Fibroblast of skin of back (primary cell): ENCODE measurements at regions not wholly inside any gene's neighbourhood (a gene's known extent, or its start where the extent isn't known, plus 50 kb on each side); places are given as distances from the start of the nearest gene placed in this dataset.
A peak's percentile ranks its signal among the peaks of the same experiment; 100 is the strongest.
"Not testable (repeated sequence)": the region's sequence is repeated elsewhere in the genome, so short reads cannot be mapped to it uniquely, and the experiment has no call there.

Experiments
- DNase-seq: peaks from one replicate; pipeline ENCODE4 v3.0.0-alpha.2; 2013

DNA sequence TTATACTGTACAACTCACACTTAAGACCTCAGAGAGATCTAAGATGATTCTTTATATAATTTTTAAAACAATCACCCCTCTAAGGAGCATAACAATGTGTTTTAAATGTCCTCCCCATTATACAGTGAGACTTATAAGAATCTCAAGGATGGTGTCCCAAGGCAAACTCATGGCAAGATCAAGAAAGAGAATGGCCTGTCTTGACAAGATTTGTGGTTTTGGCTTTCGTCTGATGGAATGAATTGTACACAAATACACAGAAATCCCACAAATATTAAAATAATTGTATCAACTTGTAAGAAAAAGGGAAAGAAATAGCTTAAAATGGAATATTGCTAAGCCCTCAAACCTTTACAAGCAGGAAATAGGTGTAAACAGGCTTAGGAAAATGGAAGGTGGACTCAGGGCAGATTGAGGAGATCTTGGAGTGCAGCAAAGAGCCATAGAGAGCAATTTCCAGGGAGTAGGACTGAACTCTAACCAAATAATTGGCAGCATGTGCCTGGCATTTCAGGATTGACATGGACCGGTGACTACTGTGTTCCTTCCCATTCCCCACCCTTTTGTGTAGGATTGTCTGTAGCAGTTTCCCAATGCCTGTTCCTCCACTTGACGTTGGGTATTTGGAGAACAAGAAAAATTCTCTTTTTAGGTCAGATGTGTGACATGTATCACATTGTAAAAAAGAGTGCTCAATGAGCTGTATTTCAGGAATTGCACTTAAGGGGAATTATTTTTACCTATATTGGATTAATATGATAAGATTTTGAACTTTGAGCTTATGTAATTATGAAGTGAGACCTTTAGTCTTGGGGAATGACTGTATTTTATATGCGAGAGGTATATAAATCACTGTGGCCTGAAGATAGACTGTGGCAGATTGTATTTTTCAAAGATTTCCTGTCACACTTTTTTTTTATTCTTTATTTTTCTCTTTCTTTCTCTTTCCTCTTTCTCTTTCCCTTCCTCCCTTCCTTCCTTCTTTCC lies 317.8 kb upstream of the SLITRK3 start:
- no peak for DNase-seq

GRCh38 chr3:165507576-165507975 lies 311.4 kb upstream of the SLITRK3 start:
- DNase-seq = no peak

DNA sequence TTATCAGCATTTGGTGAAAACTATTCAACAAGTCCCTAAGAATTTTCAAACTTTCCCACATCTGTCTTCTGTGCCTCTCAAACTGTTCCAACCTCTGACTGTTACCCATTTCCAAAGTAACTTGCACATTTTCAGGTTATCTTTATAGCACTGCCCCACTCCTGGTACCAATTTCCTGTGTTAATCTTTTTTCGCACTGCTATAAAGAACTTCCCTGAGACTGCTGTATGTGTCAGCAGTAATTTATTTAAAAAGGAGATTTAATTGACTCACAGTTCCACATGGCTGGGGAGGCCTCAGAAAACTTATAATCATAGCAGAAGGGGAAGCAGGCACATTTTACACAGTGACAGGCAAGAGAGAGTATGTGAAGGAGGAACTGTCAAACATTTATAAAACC lies 310.9 kb upstream of the SLITRK3 start:
- no peak for DNase-seq

DNA sequence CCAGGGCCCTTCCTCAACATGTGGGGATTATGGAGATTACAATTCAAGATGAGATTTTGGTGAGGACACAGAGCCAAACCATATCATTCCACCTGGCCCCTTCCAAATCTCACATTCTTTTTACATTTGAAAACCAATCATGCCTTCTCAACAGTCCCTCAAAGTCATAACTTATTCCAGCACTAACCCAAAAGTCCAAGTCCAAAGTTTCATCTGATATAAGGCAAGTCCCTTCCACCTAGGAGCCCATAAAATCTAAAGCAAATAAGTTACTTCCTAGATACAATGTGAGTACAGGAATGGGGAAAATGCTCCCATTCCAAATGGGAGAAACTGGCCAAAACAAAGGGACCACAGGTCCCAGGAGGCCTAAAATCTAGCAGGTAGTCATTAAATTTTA lies 309.5 kb upstream of the SLITRK3 start:
- DNase-seq = no peak

DNA sequence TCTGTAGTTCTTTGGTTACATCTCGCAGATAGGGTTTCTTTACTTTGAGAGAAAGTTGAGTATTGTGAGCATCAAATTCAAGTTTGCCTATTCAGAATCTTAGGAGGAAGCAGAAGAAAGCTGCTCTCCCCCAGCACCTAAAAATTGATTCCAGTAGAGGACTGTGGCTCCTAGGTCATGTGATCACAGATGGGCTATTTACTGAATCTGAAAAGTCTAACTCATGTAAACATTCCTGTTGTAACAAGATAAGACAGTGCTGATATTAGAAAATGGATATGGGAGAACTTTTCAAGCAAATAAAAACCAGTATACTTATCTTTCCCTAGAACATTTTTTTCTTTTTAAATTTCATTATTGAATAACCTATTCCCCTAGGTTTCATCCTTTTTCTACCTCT lies 308.4 kb upstream of the SLITRK3 start:
- no peak for DNase-seq

- no peak for DNase-seq
These were observed 307.6 kb upstream of the SLITRK3 start for GRCh38 chr3:165503825-165504224.

GRCh38 chr3:165503346-165503745 lies 307.2 kb upstream of the SLITRK3 start:
- no peak for DNase-seq

DNA sequence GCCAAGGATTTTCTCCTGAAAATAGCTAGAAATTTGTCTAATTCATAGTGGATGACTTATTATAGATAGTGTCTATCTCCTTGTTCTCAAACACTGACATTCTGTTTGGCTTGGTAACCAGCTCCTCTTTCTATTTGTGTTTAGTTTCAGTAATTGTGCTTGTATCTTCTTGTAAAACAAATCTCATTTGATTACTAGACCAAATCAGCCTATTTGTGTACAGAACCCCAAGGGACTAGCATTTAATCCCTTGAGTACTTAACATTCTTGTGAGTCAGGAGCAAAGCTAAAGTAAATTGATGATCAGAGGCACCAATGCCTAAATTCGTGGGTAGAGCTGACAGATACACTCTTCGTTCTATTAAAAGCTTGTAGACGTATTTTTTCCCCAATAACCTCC lies 306.5 kb upstream of the SLITRK3 start:
- DNase-seq = no peak

GRCh38 chr3:165498742-165499141 lies 302.6 kb upstream of the SLITRK3 start:
- not testable (repeated sequence) for DNase-seq

- peak; percentile 6 for DNase-seq
These were observed 295.3 kb upstream of the SLITRK3 start for GRCh38 chr3:165491487-165491886.

DNA sequence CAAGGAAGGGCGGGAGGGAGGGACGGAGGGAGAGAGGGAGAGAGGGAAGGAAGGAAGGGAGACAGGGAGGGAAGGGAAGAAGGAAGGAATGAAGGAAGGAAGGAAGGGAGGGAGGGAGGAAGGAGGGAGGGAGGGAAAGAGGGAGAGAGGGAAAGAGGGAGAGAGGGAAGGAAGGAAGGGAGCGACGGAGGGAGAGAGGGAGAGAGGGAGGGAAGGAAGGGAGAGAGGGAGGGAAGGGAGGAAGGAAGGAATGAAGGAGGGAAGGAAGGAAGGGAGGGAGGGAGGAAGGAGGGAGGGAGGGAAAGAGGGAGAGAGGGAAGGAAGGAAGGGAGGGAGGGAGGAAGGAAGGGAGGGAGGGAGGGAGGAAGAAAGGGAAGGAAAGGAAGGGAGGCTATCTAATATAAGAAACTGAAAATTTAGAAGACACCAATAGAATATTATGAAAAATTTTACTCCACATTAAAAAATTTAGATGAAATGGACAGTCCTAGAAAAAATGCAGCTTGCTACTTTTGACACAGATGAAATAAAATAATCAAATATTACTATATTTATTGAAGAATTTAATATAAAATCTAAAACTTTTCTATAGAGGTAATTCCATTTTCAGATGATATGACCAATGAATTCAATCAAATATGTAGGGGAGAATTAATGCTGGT lies 280.3 kb upstream of the SLITRK3 start:
- DNase-seq = no peak

- DNase-seq = peak; percentile 52
These were observed 270.7 kb upstream of the SLITRK3 start for GRCh38 chr3:165466856-165467255.

DNA sequence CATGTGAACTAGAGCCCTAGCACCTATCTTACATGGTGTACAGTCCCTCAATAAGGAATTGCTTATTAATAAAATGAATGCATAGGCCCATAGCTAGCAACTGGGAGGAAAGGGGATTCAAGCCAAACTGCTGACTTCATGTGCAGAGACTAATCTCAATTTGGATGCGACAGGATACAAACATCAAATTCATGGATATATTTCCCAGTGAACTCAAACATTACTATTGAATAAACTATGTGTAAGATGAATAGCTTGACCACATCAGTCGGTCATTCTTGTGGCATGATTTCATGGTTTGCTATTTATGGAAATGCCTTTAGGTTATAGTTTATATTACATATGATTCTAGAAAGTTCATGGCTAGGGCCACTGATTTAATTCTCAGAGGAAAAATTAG lies 268.6 kb upstream of the SLITRK3 start:
- DNase-seq = peak; percentile 73

DNA sequence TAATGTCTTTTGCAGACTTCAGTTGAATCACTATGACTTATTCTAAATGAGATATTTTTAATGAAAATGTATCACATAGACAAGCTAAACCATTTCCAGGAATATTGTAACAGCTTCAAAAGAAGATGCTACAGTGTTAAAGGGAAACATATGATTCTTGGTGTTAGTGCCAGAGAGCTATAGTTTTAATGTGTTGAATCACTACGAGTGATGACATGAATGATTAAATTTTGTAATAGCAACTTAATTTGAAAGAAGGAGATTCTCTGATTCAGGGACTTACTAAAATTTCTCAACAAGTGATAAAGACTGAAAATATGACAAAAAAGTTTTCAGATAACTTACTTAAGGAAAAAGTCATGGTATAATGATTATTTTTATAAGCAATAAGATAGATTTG lies 267.3 kb upstream of the SLITRK3 start:
- DNase-seq = peak; percentile 9

- no peak for DNase-seq
These were observed 266.6 kb upstream of the SLITRK3 start for GRCh38 chr3:165462636-165463334.

GRCh38 chr3:165459924-165460835 lies 264.0 kb upstream of the SLITRK3 start:
- no peak for DNase-seq

DNA sequence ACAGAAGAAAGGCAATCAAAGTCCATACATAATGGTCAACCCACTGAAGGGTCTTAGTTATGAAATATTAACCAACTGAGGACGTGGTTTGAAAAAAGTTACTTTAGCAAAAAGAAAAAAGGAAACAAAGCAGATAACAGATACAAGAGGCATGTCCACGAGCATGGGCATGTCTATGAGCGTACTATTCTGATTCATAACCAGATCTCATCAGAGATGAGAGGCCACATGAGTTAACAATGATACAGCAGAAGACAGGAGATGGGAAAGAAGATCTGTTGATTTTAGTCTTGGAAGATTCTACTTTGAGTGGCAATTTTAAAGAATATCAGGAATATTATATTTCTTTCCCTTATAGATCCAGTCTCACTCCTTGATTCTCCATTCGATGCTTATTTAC lies 262.9 kb upstream of the SLITRK3 start:
- DNase-seq = no peak

- no peak for DNase-seq
These were observed 260.9 kb upstream of the SLITRK3 start for GRCh38 chr3:165457096-165457495.

DNA sequence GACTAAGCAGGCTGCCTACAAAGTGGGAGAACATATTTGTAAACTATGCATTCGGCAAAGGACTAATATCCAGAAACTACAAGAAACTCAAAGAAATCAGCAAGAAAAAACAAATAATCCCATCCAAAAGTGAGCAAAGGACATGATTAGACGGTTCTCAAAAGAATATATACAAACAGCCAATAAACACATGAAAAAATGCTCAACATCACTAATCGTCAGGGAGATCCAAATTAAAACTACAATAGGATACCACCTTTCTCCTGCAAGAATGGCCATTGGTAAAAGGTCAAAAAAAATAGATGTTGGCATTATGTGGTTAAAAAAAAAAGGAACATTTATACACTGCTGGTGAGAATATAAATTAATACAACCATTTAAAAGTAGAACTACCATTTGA lies 259.6 kb upstream of the SLITRK3 start:
- DNase-seq = no peak

- no peak for DNase-seq
These were observed 259.2 kb upstream of the SLITRK3 start for GRCh38 chr3:165455360-165455759.

- no peak for DNase-seq
These were observed 255.3 kb upstream of the SLITRK3 start for GRCh38 chr3:165451371-165452070.

DNA sequence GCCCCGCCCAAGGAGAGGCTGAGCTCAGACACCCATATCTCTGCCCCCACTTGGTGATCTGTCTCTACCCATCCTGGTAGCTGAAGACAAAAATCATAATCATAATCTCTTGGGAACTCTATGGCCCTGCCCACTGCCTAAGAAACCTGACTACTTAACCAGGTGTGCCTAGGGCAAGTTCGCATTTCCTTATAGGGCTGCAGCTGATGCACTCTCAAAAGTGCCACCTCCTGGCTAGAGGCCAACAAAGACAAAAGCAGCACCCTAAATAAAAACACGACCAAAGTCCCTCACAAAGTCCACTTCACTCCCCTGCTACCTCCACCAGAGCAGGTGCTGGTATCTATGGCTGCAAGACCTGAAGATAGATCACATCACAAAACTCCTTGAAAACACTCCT lies 250.4 kb upstream of the SLITRK3 start:
- DNase-seq = no peak
